GM23338 (cell line): ENCODE measurements at regions not wholly inside any gene's neighbourhood (a gene's known extent, or its start where the extent isn't known, plus 50 kb on each side); places are given as distances from the start of the nearest gene placed in this dataset.

ENCODE experiments used
- ATAC-seq: fragments of 200-7000 bp; cut with Tn5 transposase; 3 replicates; pipeline ENCODE4 v1.9.1; 2020
- DNase-seq: peaks from one replicate; pipeline ENCODE4 v3.0.0-alpha.2; 2015; ENCODE audit warnings: low spot score
- H2AFZ ChIP-seq: fragments of 200-600 bp; sonication (generic); 2 replicates; pipeline ENCODE4 v1.8.0; 2016; ENCODE audit warnings: antibody characterized with exemption, mild to moderate bottlenecking, moderate library complexity
- H3F3A ChIP-seq: fragments of 200-600 bp; sonication (generic); replicated peaks from 2 replicates; pipeline ENCODE4 v1.8.0; 2017; ENCODE audit warnings: antibody characterized with exemption, mixed run types, low read depth
- H3K27ac ChIP-seq: fragments of 200-600 bp; sonication (generic); 2 replicates; pipeline ENCODE4 v1.6.1; 2016; ENCODE audit warnings: low read depth
- H3K27me3 ChIP-seq: fragments of 200-600 bp; sonication (generic); 2 replicates; pipeline ENCODE4 v1.8.0; 2016; ENCODE audit warnings: mild to moderate bottlenecking, mixed run types, moderate library complexity; ENCODE audit not compliant: insufficient read depth
- H3K36me3 ChIP-seq: fragments of 200-600 bp; sonication (generic); 2 replicates; pipeline ENCODE4 v1.8.0; 2016; ENCODE audit warnings: mild to moderate bottlenecking; ENCODE audit not compliant: insufficient read depth
- H3K4me1 ChIP-seq: fragments of 200-600 bp; sonication (generic); 2 replicates; pipeline ENCODE4 v1.8.0; 2016; ENCODE audit warnings: mild to moderate bottlenecking, moderate library complexity; ENCODE audit not compliant: insufficient read depth
- H3K4me2 ChIP-seq: fragments of 200-600 bp; sonication (generic); 2 replicates; pipeline ENCODE4 v1.7.1; 2017; ENCODE audit warnings: mixed run types
- H3K4me3 ChIP-seq: fragments of 200-600 bp; sonication (generic); 2 replicates; pipeline ENCODE4 v1.6.1; 2016; ENCODE audit warnings: mixed run types
- H3K79me2 ChIP-seq: fragments of 200-600 bp; sonication (generic); replicated peaks from 2 replicates; pipeline ENCODE4 v1.8.0; 2017; ENCODE audit warnings: mild to moderate bottlenecking; ENCODE audit not compliant: insufficient read depth
- H3K9me2 ChIP-seq: fragments of 200-600 bp; sonication (generic); 2 replicates; pipeline ENCODE4 v1.8.0; 2017; ENCODE audit not compliant: insufficient read depth
- H4K20me1 ChIP-seq: fragments of 200-600 bp; sonication (generic); replicated peaks from 2 replicates; pipeline ENCODE4 v1.8.0; 2017; ENCODE audit warnings: mild to moderate bottlenecking; ENCODE audit not compliant: insufficient read depth
- H3K27ac Mint-ChIP-seq: 2 replicates; pipeline ENCODE4 v1.8.0; 2020; ENCODE audit warnings: inconsistent platforms, mild to moderate bottlenecking, moderate library complexity, mixed read lengths
- H3K27me3 Mint-ChIP-seq: 3 replicates; pipeline ENCODE4 v1.8.0; 2022; ENCODE audit warnings: low read depth, mild to moderate bottlenecking, moderate library complexity, mixed read lengths, inconsistent platforms; ENCODE audit not compliant: insufficient read depth, poor library complexity
- H3K36me3 Mint-ChIP-seq: 3 replicates; pipeline ENCODE4 v1.8.0; 2021; ENCODE audit warnings: low read depth, mild to moderate bottlenecking, inconsistent platforms, moderate library complexity, mixed read lengths
- H3K4me1 Mint-ChIP-seq: 3 replicates; pipeline ENCODE4 v1.8.0; 2020; ENCODE audit warnings: mild to moderate bottlenecking, inconsistent platforms, mixed read lengths
- H3K4me3 Mint-ChIP-seq: 3 replicates; pipeline ENCODE4 v1.8.0; 2021; ENCODE audit warnings: moderate library complexity, mild to moderate bottlenecking, inconsistent platforms, mixed read lengths
- H3K9me3 Mint-ChIP-seq: 3 replicates; pipeline ENCODE4 v1.8.0; 2020; ENCODE audit warnings: moderate library complexity, mild to moderate bottlenecking, inconsistent platforms, mixed read lengths
- CREB1 ChIP-seq: fragments of 250-450 bp; sonication (Bioruptor Pico); IDR thresholded peaks from 2 replicates; pipeline ENCODE4 v1.5.0; 2020; ENCODE audit warnings: low read depth, mild to moderate bottlenecking, moderate library complexity
- EZH2 ChIP-seq: fragments of 200-600 bp; sonication (generic); IDR thresholded peaks from one replicate; pipeline ENCODE4 v1.8.0; 2017; ENCODE audit warnings: antibody characterized with exemption, mild to moderate bottlenecking, low read depth; ENCODE audit not compliant: unreplicated experiment
- EZH2phosphoT487 ChIP-seq: fragments of 200-600 bp; sonication (generic); IDR thresholded peaks from one replicate; pipeline ENCODE4 v1.8.1; 2018; ENCODE audit warnings: antibody characterized with exemption; ENCODE audit not compliant: unreplicated experiment
- JUNB ChIP-seq: IDR thresholded peaks from one replicate; pipeline ENCODE4 v1.6.1; 2016; ENCODE audit warnings: antibody characterized with exemption; ENCODE audit not compliant: unreplicated experiment
- NANOG ChIP-seq: IDR thresholded peaks from 2 replicates; pipeline ENCODE4 v1.6.1; 2016; ENCODE audit warnings: antibody characterized with exemption, borderline replicate concordance
- POLR2AphosphoS5 ChIP-seq: IDR thresholded peaks from 2 replicates; pipeline ENCODE4 v1.6.1; 2016; ENCODE audit warnings: antibody characterized with exemption, low read depth
- STAT1 ChIP-seq: IDR thresholded peaks from one replicate; pipeline ENCODE4 v1.6.1; 2016; ENCODE audit warnings: antibody characterized with exemption; ENCODE audit not compliant: unreplicated experiment
- ZNF114 ChIP-seq: fragments of 250-450 bp; sonication (Bioruptor Pico); IDR thresholded peaks from 2 replicates; pipeline ENCODE4 v1.5.0; 2020; ENCODE audit warnings: mild to moderate bottlenecking, moderate library complexity
- ZNF331 ChIP-seq: fragments of 250-450 bp; sonication (Bioruptor Pico); IDR thresholded peaks from 2 replicates; pipeline ENCODE4 v1.5.0; 2020; ENCODE audit warnings: low read depth, mild to moderate bottlenecking, moderate library complexity
- TF ChIP-seq, protein P1 (sequence below), 2 experiments: fragments of 200-600 bp in 1 of 2; sonication (generic) in 1 of 2; conservative IDR thresholded peaks; 2 replicates each; pipeline versions ENCODE4 v1.5.1 to v1.6.1; 2016 to 2017; ENCODE audit warnings: antibody characterized with exemption in 2 of 2, low read depth in 2 of 2, mild to moderate bottlenecking in 2 of 2, moderate library complexity in 1 of 2
- TF ChIP-seq, protein P2 (sequence below): fragments of 250-450 bp; sonication (Bioruptor Pico); IDR thresholded peaks from 2 replicates; pipeline ENCODE4 v1.5.0; 2020; ENCODE audit warnings: mild to moderate bottlenecking, moderate library complexity
- TF ChIP-seq, protein P3 (sequence below): IDR thresholded peaks from 2 replicates; pipeline ENCODE4 v1.6.1; 2016; ENCODE audit warnings: antibody characterized with exemption

DNA sequence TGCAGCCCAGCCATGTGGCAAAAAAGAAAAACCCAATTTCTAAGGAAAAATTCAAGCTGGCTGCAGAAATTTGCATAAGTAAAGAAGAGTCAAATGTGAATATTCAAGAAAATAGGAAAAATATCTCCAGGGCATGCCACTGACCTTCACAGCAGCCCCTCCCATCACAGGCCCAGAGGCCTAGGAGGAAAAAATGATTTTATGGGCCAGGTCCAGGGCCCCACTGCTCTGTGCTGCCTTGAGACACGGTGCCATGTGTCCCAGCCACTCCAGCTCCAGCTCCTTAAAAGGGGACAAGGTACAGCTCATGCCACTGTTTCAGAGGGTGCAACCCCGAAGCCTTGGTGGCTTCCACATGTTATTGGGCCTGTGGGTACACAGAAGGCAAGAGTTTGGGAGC, 182.7 kb upstream of the FGF16 start:
- Histone ChIP-seq H3F3A (no peaks in the 10 kb centered on the region), H3K4me2 (no peak overlapping the region), H2AFZ (no peak overlapping the region), H3K79me2 (no peaks in the 10 kb centered on the region), H3K4me3 (no peak overlapping the region), H3K4me1 (no peaks in the 10 kb centered on the region), H4K20me1 (no peaks in the 10 kb centered on the region), H3K27ac (no peak overlapping the region), H3K27me3 (no peaks in the 10 kb centered on the region), H3K36me3 (no peaks in the 10 kb centered on the region), H3K9me2 (no peaks in the 10 kb centered on the region)
- peaks cover 77% of the 10 kb centered on the region for H3K9me3 Mint-ChIP-seq
- no peak overlapping the region for H3K4me3 Mint-ChIP-seq
- H3K27ac Mint-ChIP-seq: no peak overlapping the region
- DNase-seq: peak; percentile 0
- no peak for ATAC-seq
- TF ChIP-seq JUNB (no peak), EZH2phosphoT487 (no peak)
- H3K4me1 Mint-ChIP-seq: no peaks in the 10 kb centered on the region
- peaks cover 14% of the 10 kb centered on the region; the same call in 2 of the 3 replicates for H3K36me3 Mint-ChIP-seq
- no peaks in the 10 kb centered on the region for H3K27me3 Mint-ChIP-seq

DNA sequence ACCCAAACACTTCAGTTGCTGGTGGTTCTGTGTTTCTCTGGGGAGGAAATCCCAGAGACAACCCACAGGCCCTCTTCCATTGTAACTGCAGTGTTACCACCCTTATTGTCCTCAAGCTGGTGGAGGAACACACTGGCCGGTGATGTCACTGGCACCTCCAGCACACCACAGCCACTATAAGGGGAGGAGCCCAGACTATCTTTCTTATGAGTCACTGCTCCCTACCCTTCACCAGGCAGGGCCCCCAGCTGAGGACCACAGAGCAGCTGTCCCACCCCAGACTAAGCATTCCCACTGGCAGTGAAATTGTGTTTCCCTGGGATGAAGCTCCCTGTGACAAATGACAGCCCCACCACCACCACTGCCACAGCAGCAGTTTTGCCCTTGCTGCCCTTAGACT, 171.8 kb upstream of the FGF16 start:
- Mint-ChIP-seq H3K4me3 (no peak overlapping the region), H3K27ac (no peak overlapping the region), H3K36me3 (peaks cover 4% of the 10 kb centered on the region; the same call in 2 of the 3 replicates), H3K9me3 (peaks cover 51% of the 10 kb centered on the region), H3K27me3 (no peaks in the 10 kb centered on the region), H3K4me1 (no peaks in the 10 kb centered on the region)
- DNase-seq (no peak), ATAC-seq (no peak)
- Histone ChIP-seq H3K27ac (no peak overlapping the region), H3K4me2 (no peak overlapping the region), H3K4me1 (no peaks in the 10 kb centered on the region), H3K4me3 (no peak overlapping the region), H4K20me1 (no peaks in the 10 kb centered on the region), H3K27me3 (no peaks in the 10 kb centered on the region), H3F3A (no peaks in the 10 kb centered on the region), H3K36me3 (no peaks in the 10 kb centered on the region), H3K79me2 (no peaks in the 10 kb centered on the region), H3K9me2 (no peaks in the 10 kb centered on the region), H2AFZ (no peak overlapping the region)
- no peak for TF ChIP-seq ZNF114 (CRISPR knock-in tag)
- TF ChIP-seq NANOG: no peak
- no peak for TF ChIP-seq CREB1
- TF ChIP-seq POLR2AphosphoS5: no peak
- TF ChIP-seq EZH2phosphoT487: no peak
- no peak for TF ChIP-seq EZH2
- TF ChIP-seq JUNB: no peak
- TF ChIP-seq STAT1: no peak
- TF ChIP-seq, protein P1, sequence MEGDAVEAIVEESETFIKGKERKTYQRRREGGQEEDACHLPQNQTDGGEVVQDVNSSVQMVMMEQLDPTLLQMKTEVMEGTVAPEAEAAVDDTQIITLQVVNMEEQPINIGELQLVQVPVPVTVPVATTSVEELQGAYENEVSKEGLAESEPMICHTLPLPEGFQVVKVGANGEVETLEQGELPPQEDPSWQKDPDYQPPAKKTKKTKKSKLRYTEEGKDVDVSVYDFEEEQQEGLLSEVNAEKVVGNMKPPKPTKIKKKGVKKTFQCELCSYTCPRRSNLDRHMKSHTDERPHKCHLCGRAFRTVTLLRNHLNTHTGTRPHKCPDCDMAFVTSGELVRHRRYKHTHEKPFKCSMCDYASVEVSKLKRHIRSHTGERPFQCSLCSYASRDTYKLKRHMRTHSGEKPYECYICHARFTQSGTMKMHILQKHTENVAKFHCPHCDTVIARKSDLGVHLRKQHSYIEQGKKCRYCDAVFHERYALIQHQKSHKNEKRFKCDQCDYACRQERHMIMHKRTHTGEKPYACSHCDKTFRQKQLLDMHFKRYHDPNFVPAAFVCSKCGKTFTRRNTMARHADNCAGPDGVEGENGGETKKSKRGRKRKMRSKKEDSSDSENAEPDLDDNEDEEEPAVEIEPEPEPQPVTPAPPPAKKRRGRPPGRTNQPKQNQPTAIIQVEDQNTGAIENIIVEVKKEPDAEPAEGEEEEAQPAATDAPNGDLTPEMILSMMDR (conservative IDR thresholded peaks at IDR 0.05; ENCODE audit: low read depth in 2 of 2): no peak
- TF ChIP-seq, protein P2, sequence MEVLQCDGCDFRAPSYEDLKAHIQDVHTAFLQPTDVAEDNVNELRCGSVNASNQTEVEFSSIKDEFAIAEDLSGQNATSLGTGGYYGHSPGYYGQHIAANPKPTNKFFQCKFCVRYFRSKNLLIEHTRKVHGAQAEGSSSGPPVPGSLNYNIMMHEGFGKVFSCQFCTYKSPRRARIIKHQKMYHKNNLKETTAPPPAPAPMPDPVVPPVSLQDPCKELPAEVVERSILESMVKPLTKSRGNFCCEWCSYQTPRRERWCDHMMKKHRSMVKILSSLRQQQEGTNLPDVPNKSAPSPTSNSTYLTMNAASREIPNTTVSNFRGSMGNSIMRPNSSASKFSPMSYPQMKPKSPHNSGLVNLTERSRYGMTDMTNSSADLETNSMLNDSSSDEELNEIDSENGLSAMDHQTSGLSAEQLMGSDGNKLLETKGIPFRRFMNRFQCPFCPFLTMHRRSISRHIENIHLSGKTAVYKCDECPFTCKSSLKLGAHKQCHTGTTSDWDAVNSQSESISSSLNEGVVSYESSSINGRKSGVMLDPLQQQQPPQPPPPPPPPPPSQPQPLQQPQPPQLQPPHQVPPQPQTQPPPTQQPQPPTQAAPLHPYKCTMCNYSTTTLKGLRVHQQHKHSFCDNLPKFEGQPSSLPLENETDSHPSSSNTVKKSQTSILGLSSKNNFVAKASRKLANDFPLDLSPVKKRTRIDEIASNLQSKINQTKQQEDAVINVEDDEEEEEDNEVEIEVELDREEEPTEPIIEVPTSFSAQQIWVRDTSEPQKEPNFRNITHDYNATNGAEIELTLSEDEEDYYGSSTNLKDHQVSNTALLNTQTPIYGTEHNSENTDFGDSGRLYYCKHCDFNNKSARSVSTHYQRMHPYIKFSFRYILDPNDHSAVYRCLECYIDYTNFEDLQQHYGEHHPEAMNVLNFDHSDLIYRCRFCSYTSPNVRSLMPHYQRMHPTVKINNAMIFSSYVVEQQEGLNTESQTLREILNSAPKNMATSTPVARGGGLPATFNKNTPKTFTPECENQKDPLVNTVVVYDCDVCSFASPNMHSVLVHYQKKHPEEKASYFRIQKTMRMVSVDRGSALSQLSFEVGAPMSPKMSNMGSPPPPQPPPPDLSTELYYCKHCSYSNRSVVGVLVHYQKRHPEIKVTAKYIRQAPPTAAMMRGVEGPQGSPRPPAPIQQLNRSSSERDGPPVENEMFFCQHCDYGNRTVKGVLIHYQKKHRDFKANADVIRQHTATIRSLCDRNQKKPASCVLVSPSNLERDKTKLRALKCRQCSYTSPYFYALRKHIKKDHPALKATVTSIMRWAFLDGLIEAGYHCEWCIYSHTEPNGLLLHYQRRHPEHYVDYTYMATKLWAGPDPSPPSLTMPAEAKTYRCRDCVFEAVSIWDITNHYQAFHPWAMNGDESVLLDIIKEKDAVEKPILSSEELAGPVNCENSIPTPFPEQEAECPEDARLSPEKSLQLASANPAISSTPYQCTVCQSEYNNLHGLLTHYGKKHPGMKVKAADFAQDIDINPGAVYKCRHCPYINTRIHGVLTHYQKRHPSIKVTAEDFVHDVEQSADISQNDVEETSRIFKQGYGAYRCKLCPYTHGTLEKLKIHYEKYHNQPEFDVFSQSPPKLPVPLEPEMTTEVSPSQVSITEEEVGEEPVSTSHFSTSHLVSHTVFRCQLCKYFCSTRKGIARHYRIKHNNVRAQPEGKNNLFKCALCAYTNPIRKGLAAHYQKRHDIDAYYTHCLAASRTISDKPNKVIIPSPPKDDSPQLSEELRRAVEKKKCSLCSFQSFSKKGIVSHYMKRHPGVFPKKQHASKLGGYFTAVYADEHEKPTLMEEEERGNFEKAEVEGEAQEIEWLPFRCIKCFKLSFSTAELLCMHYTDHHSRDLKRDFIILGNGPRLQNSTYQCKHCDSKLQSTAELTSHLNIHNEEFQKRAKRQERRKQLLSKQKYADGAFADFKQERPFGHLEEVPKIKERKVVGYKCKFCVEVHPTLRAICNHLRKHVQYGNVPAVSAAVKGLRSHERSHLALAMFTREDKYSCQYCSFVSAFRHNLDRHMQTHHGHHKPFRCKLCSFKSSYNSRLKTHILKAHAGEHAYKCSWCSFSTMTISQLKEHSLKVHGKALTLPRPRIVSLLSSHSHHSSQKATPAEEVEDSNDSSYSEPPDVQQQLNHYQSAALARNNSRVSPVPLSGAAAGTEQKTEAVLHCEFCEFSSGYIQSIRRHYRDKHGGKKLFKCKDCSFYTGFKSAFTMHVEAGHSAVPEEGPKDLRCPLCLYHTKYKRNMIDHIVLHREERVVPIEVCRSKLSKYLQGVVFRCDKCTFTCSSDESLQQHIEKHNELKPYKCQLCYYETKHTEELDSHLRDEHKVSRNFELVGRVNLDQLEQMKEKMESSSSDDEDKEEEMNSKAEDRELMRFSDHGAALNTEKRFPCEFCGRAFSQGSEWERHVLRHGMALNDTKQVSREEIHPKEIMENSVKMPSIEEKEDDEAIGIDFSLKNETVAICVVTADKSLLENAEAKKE (CRISPR knock-in tag): no peak
- no peak for TF ChIP-seq ZNF331 (CRISPR knock-in tag)
- TF ChIP-seq, protein P3, sequence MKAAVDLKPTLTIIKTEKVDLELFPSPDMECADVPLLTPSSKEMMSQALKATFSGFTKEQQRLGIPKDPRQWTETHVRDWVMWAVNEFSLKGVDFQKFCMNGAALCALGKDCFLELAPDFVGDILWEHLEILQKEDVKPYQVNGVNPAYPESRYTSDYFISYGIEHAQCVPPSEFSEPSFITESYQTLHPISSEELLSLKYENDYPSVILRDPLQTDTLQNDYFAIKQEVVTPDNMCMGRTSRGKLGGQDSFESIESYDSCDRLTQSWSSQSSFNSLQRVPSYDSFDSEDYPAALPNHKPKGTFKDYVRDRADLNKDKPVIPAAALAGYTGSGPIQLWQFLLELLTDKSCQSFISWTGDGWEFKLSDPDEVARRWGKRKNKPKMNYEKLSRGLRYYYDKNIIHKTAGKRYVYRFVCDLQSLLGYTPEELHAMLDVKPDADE: no peak
